ENCODE measurements at regions not wholly inside any gene's neighbourhood (a gene's known extent, or its start where the extent isn't known, plus 50 kb on each side); places are given as distances from the start of the nearest gene placed in this dataset.
"Not testable (repeated sequence)": the region's sequence is repeated elsewhere in the genome, so short reads cannot be mapped to it uniquely, and the experiment has no call there.

GRCh38 chr3:10692039-10692622 is 123.9 kb upstream of the SLC6A11 start:
- no peak for DNase-seq (ENCODE audit: low read depth)
- H3K4me3 ChIP-seq (ENCODE audit: low read depth, low read length) = no peak overlapping the region
- TF ChIP-seq CTCF (IDR thresholded peaks at IDR 0.05; ENCODE audit: control insufficient read depth, extremely low read depth, insufficient read depth) = no peak

GRCh38 chr3:10693457-10693856 is 122.6 kb upstream of the SLC6A11 start:
- H3K4me3 ChIP-seq (ENCODE audit: low read depth, low read length) = no peak overlapping the region
- no peak for DNase-seq (ENCODE audit: low read depth)
- TF ChIP-seq CTCF (IDR thresholded peaks at IDR 0.05; ENCODE audit: control insufficient read depth, extremely low read depth, insufficient read depth) = peak; percentile 29

- no peak for TF ChIP-seq CTCF (IDR thresholded peaks at IDR 0.05; ENCODE audit: control insufficient read depth, extremely low read depth, insufficient read depth)
- no peak for DNase-seq (ENCODE audit: low read depth)
- no peak overlapping the region for H3K4me3 ChIP-seq (ENCODE audit: low read depth, low read length)
Observed at GRCh38 chr3:10694179-10694578, 121.8 kb upstream of the SLC6A11 start.

- DNase-seq (ENCODE audit: low read depth) = not testable (repeated sequence)
Observed at GRCh38 chr3:10695186-10695585, 120.8 kb upstream of the SLC6A11 start.

GRCh38 chr3:10695595-10696285 is 120.3 kb upstream of the SLC6A11 start:
- H3K4me3 ChIP-seq (ENCODE audit: low read depth, low read length) = no peak overlapping the region
- TF ChIP-seq CTCF (IDR thresholded peaks at IDR 0.05; ENCODE audit: control insufficient read depth, extremely low read depth, insufficient read depth) = no peak
- DNase-seq (ENCODE audit: low read depth) = no peak

More at GRCh38 chr3:10695186-10695585, 120.8 kb upstream of the SLC6A11 start:
- not testable (repeated sequence) for H3K4me3 ChIP-seq (ENCODE audit: low read depth, low read length)

- no peak for DNase-seq (ENCODE audit: low read depth)
- TF ChIP-seq CTCF (IDR thresholded peaks at IDR 0.05; ENCODE audit: control insufficient read depth, extremely low read depth, insufficient read depth) = no peak
Observed at GRCh38 chr3:10697918-10698317, 118.1 kb upstream of the SLC6A11 start.

GRCh38 chr3:10700821-10701220 is 115.2 kb upstream of the SLC6A11 start:
- DNase-seq (ENCODE audit: low read depth) = no peak
- no peak overlapping the region for H3K4me3 ChIP-seq (ENCODE audit: low read depth, low read length)
- TF ChIP-seq CTCF (IDR thresholded peaks at IDR 0.05; ENCODE audit: control insufficient read depth, extremely low read depth, insufficient read depth) = no peak

More at GRCh38 chr3:10697918-10698317, 118.1 kb upstream of the SLC6A11 start:
- H3K4me3 ChIP-seq (ENCODE audit: low read depth, low read length) = no peak overlapping the region

All from LNCaP clone FGC (cell line).